GM13977 (cell line): ENCODE measurements at regions not wholly inside any gene's neighbourhood (a gene's known extent, or its start where the extent isn't known, plus 50 kb on each side); places are given as distances from the start of the nearest gene placed in this dataset.

Source experiments
- DNase-seq: peaks from one replicate; pipeline ENCODE4 v3.0.0; 2012; ENCODE audit warnings: low spot score
- CTCF ChIP-seq: IDR thresholded peaks from 2 replicates; pipeline ENCODE4 v1.5.1; 2012; ENCODE audit warnings: mild to moderate bottlenecking, control low read depth; ENCODE audit not compliant: insufficient read depth; ENCODE audit errors: extremely low read depth, missing control alignments
- in situ Hi-C: fragments of 300-500 bp; cut with MboI; formaldehyde crosslinking; loops from one replicate; pipeline ENCODE4 v1.12.0; 2022; ENCODE audit warnings: low sequenced_read_pairs, low pct_unique_long_range_greater_than_20kb, mixed read lengths, inconsistent platforms; ENCODE audit not compliant: unreplicated experiment

- TF ChIP-seq CTCF: peak; percentile 27
- peak; percentile 17 for DNase-seq
- in situ Hi-C loops: no loop called here
These were observed 880.8 kb downstream of the TECRL start for GRCh38 chr4:63528256-63528991.

- in situ Hi-C loops: no loop called here
- DNase-seq: no peak
These were observed 883.0 kb downstream of the TECRL start for GRCh38 chr4:63526251-63526650.

GRCh38 chr4:63524764-63525163 is 884.5 kb downstream of the TECRL start:
- DNase-seq: no peak
- in situ Hi-C loops: no loop called here
- no peak for TF ChIP-seq CTCF

More at GRCh38 chr4:63526251-63526650, 883.0 kb downstream of the TECRL start:
- no peak for TF ChIP-seq CTCF

- DNase-seq: no peak
- no peak for TF ChIP-seq CTCF
- in situ Hi-C loops: no loop called here
These were observed 903.4 kb downstream of the TECRL start for GRCh38 chr4:63505714-63506460.

- TF ChIP-seq CTCF: no peak
- in situ Hi-C loops: no loop called here
- DNase-seq: no peak
These were observed 916.0 kb downstream of the TECRL start for GRCh38 chr4:63493265-63493664.

GRCh38 chr4:63492515-63492914 is 916.7 kb downstream of the TECRL start:
- DNase-seq: no peak
- TF ChIP-seq CTCF: no peak
- in situ Hi-C loops: no loop called here
